ENCODE measurements at regions not wholly inside any gene's neighbourhood (a gene's known extent, or its start where the extent isn't known, plus 50 kb on each side); places are given as distances from the start of the nearest gene placed in this dataset.

GRCh38 chr7:86313842-86314241, 329.9 kb upstream of the GRM3 start:
- TF ChIP-seq POLR2AphosphoS5 (IDR thresholded peaks at IDR 0.05): no peak
- TF ChIP-seq POLR2A (IDR thresholded peaks at IDR 0.05; ENCODE audit: low read depth): no peak
- Histone ChIP-seq H3K4me3 (no peak overlapping the region), H3K27ac (replicated peaks in 1 of 4) (no peak overlapping the region), H3K36me3 (no peaks in the 10 kb centered on the region), H3K4me1 (no peaks in the 10 kb centered on the region), H3K27me3 (no peaks in the 10 kb centered on the region), H3K9me3 (no peaks in the 10 kb centered on the region)
- intact Hi-C loops (cut with DNase I): no loop called here
- no peak for DNase-seq (ENCODE audit: extremely low spot score)
- WGBS: 51% methylated on average over 2 of the region's 2 CpGs

GRCh38 chr7:86301301-86301700, 342.4 kb upstream of the GRM3 start:
- no peak overlapping the region for H3K4me3 ChIP-seq
- H3K36me3 ChIP-seq: no peaks in the 10 kb centered on the region
- H3K9me3 ChIP-seq: no peaks in the 10 kb centered on the region
- H3K4me1 ChIP-seq: no peaks in the 10 kb centered on the region
- H3K27ac ChIP-seq (replicated peaks in 1 of 4): no peak overlapping the region
- no peaks in the 10 kb centered on the region for H3K27me3 ChIP-seq
- intact Hi-C loops (cut with DNase I): no loop called here
- 28% methylated on average over 3 of the region's 3 CpGs for WGBS
- TF ChIP-seq EP300 (IDR thresholded peaks at IDR 0.05) (no peak), CTCF (IDR thresholded peaks at IDR 0.05) (no peak), POLR2AphosphoS5 (IDR thresholded peaks at IDR 0.05) (no peak)
- no peak for DNase-seq (ENCODE audit: extremely low spot score)

- Histone ChIP-seq H3K4me1 (no peaks in the 10 kb centered on the region), H3K36me3 (no peaks in the 10 kb centered on the region), H3K27me3 (no peaks in the 10 kb centered on the region), H3K4me3 (no peak overlapping the region), H3K9me3 (no peaks in the 10 kb centered on the region), H3K27ac (replicated peaks in 1 of 4) (no peak overlapping the region)
- TF ChIP-seq POLR2AphosphoS5 (IDR thresholded peaks at IDR 0.05) (no peak), CTCF (IDR thresholded peaks at IDR 0.05) (no peak), EP300 (IDR thresholded peaks at IDR 0.05) (no peak), POLR2A (IDR thresholded peaks at IDR 0.05; ENCODE audit: low read depth) (no peak)
- no peak for DNase-seq (ENCODE audit: extremely low spot score)
- intact Hi-C loops (cut with DNase I): no loop called here
- WGBS: 68% methylated on average over 2 of the region's 2 CpGs
Observed at GRCh38 chr7:86295526-86295925, 348.2 kb upstream of the GRM3 start.

GRCh38 chr7:86282014-86282682, 361.6 kb upstream of the GRM3 start:
- 87% methylated on average over 29 of the region's 38 CpGs for WGBS
- TF ChIP-seq EP300 (IDR thresholded peaks at IDR 0.05) (no peak), POLR2AphosphoS5 (IDR thresholded peaks at IDR 0.05) (no peak), CTCF (IDR thresholded peaks at IDR 0.05) (no peak), POLR2A (IDR thresholded peaks at IDR 0.05; ENCODE audit: low read depth) (no peak)
- intact Hi-C loops (cut with DNase I): no loop called here
- no peaks in the 10 kb centered on the region for H3K4me1 ChIP-seq
- no peak overlapping the region for H3K4me3 ChIP-seq
- H3K36me3 ChIP-seq: no peaks in the 10 kb centered on the region
- H3K9me3 ChIP-seq: no peaks in the 10 kb centered on the region
- no peaks in the 10 kb centered on the region for H3K27me3 ChIP-seq
- H3K27ac ChIP-seq (replicated peaks in 1 of 4): no peak overlapping the region
- no peak for DNase-seq (ENCODE audit: extremely low spot score)

GRCh38 chr7:86280150-86280549, 363.6 kb upstream of the GRM3 start:
- DNase-seq (ENCODE audit: extremely low spot score): no peak
- H3K4me1 ChIP-seq: no peaks in the 10 kb centered on the region
- no peak overlapping the region for H3K4me3 ChIP-seq
- TF ChIP-seq EP300 (IDR thresholded peaks at IDR 0.05) (no peak), POLR2A (IDR thresholded peaks at IDR 0.05; ENCODE audit: low read depth) (no peak), CTCF (IDR thresholded peaks at IDR 0.05) (no peak), POLR2AphosphoS5 (IDR thresholded peaks at IDR 0.05) (no peak)
- no peaks in the 10 kb centered on the region for H3K9me3 ChIP-seq
- no peaks in the 10 kb centered on the region for H3K27me3 ChIP-seq
- H3K36me3 ChIP-seq: no peaks in the 10 kb centered on the region
- no peak overlapping the region for H3K27ac ChIP-seq (replicated peaks in 1 of 4)
- intact Hi-C loops (cut with DNase I): no loop called here

Data from esophagus muscularis mucosa (tissue), 4 donors.